ENCODE measurements at regions not wholly inside any gene's neighbourhood (a gene's known extent, or its start where the extent isn't known, plus 50 kb on each side); places are given as distances from the start of the nearest gene placed in this dataset.
"Not testable (repeated sequence)": the region's sequence is repeated elsewhere in the genome, so short reads cannot be mapped to it uniquely, and the experiment has no call there.

DNA sequence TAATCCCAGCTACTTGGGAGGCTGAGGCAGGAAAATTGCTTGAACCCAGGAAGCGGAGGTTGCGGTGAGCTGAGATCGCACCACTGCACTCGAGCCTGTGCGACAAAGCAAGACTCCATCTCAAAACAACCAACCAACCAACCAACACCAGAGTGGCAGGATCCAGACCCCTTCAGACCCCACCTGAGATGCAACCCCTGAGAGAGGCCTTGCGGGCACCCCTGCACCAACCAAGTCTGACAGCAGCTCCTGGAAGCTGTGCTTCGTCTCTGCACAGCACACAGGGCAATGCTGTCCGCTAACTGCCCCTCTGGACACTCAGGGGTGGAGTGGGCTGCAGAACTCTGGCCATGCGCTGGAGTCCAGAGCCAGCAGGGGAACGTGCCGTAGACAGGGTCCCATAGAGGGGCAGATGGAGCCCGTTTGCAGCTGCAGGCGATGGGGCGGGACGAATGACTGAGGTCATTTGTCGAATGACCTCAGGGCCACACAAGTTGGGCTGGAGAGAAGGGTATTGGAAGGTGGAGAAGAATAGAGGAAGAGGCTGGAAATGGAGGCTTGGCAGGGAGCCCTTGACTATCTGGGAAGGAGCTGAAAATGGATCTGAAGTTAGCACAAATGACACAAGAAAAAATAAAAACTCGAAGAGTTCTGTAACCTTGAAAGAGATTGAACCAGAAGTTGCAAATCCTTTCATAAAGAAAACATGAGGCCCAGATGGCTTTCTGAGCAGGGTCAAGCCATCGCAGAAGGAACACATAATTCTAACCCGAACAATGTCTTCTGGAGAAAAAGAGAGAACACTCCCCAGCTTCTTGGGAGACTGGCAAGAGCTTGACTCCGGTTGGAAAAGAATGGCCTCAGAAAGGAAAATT is 199.7 kb downstream of the CTTN start:
- no TSS peak for BruUV-seq (replicated peaks)
- TF ChIP-seq ZNF709 (CRISPR knock-in tag; IDR thresholded peaks at IDR 0.05), result no peak
- no peak for TF ChIP-seq ZNF766 (CRISPR knock-in tag; IDR thresholded peaks at IDR 0.05; ENCODE audit: borderline replicate concordance)
- no peak for TF ChIP-seq ZBTB38 (CRISPR knock-in tag; IDR thresholded peaks at IDR 0.05)
- TF ChIP-seq CCAR2 (optimal IDR thresholded peaks at IDR 0.05; ENCODE audit: low read depth, low read length), result no peak
- no peak for TF ChIP-seq ZNF564 (CRISPR knock-in tag; IDR thresholded peaks at IDR 0.05)
- no peak for TF ChIP-seq ZNF790 (CRISPR knock-in tag; IDR thresholded peaks at IDR 0.05; ENCODE audit: borderline replicate concordance)
- TF ChIP-seq, protein P1, sequence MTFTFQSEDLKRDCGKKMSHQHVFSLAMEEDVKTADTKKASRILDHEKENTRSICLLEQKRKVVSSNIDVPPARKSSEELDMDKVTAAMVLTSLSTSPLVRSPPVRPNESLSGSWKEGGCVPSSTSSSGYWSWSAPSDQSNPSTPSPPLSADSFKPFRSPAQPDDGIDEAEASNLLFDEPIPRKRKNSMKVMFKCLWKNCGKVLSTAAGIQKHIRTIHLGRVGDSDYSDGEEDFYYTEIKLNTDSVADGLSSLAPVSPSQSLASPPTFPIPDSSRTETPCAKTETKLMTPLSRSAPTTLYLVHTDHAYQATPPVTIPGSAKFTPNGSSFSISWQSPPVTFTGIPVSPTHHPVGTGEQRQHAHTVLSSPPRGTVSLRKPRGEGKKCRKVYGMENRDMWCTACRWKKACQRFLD (CRISPR knock-in tag; IDR thresholded peaks at IDR 0.05; ENCODE audit: borderline replicate concordance), result no peak
- TF ChIP-seq TEF (CRISPR knock-in tag; IDR thresholded peaks at IDR 0.05), result no peak
- TF ChIP-seq ZFP41 (CRISPR knock-in tag; IDR thresholded peaks at IDR 0.05; ENCODE audit: borderline replicate concordance), result no peak
- no peak for TF ChIP-seq ZFP62 (CRISPR knock-in tag; IDR thresholded peaks at IDR 0.05)
- TF ChIP-seq MATR3 (CRISPR knock-in tag; IDR thresholded peaks at IDR 0.05), result no peak
- TF ChIP-seq SP140L (CRISPR knock-in tag; IDR thresholded peaks at IDR 0.05; ENCODE audit: borderline replicate concordance), result no peak
- TF ChIP-seq HNRNPL (IDR thresholded peaks at IDR 0.05; ENCODE audit: low read depth, low read length), result no peak
- TF ChIP-seq SP5 (CRISPR knock-in tag; IDR thresholded peaks at IDR 0.05; ENCODE audit: borderline replicate concordance, low read depth), result no peak
- TF ChIP-seq ZNF589 (CRISPR knock-in tag; conservative IDR thresholded peaks at IDR 0.05), result no peak
- no peak for TF ChIP-seq SIN3A (IDR thresholded peaks at IDR 0.05; ENCODE audit: borderline replicate concordance, low read depth, low read length)
- POLR2A ChIA-PET, result no interaction called here

DNA sequence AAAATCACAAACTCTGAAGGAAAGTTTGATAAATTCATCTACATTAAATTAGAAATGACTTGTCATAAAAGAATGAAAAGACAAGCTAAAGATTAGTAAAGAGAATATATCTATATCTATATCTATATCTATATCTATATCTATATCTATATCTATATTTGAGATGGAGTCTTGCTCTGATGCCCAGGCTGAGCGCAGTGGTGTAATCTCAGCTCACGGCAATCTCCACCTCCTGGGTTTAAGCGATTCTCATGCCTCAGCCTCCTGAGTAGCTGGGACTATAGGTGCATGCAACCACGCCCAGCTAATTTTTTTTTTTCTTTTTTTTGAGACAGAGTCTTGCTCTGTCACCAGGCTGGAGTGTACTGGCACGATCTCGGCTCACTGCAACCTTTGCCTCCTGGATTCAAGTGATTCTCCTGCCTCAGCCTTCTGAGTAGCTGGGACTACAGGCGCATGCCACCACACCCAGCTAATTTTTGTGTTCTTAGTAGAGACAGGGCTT is 202.6 kb downstream of the CTTN start:
- H3K9me3 ChIP-seq (ENCODE audit: low read length); CTCF ChIA-PET (ENCODE audit: low intra/inter-chr PET ratio, low total read pairs); FAIRE-seq; H3K4me3 ChIP-seq (replicated peaks in 1 of 3; ENCODE audit: insufficient read depth in 1 of 3, low read depth in 2 of 3, low read length in 3 of 3); H3K36me3 ChIP-seq (replicated peaks in 1 of 2; ENCODE audit: control insufficient read depth in 1 of 2, insufficient read depth in 2 of 2, low read length in 2 of 2); H2AFZ ChIP-seq (ENCODE audit: low read length); H3K27me3 ChIP-seq (ENCODE audit: control insufficient read depth in 1 of 2, insufficient read depth in 2 of 2, low read length in 2 of 2); H3K9ac ChIP-seq (ENCODE audit: insufficient read depth, low read depth, low read length); POLR2A ChIA-PET; H3K4me1 ChIP-seq (ENCODE audit: insufficient read depth, low read length); in situ Hi-C loops (cut with HindIII; ENCODE audit: extremely low pct_ligation_motif_present, low pct_unique_long_range_greater_than_20kb); DNase-seq (ENCODE audit: low spot score); H3K79me2 ChIP-seq (ENCODE audit: insufficient read depth, low read length); ATAC-seq; BruUV-seq (replicated peaks); H3K27ac ChIP-seq (ENCODE audit: extremely low read length, insufficient read depth, low read length); H3K4me2 ChIP-seq (ENCODE audit: low read depth, low read length); H4K20me1 ChIP-seq (ENCODE audit: insufficient read depth, low read length); intact Hi-C loops (cut with micrococcal nuclease; ENCODE audit: unreplicated experiment): not testable (repeated sequence)
- WGBS (ENCODE audit: low lambda C conversion rate), result 98% methylated on average over 7 of the region's 7 CpGs

More for the DNA sequence above, 199.7 kb downstream of the CTTN start:
- Histone ChIP-seq H3K4me1 (ENCODE audit: insufficient read depth, low read length) (no peaks in the 10 kb centered on the region), H2AFZ (ENCODE audit: low read length) (no peak overlapping the region), H3K27me3 (ENCODE audit: control insufficient read depth in 1 of 2, insufficient read depth in 2 of 2, low read length in 2 of 2) (no peaks in the 10 kb centered on the region), H3K79me2 (ENCODE audit: insufficient read depth, low read length) (no peaks in the 10 kb centered on the region), H4K20me1 (ENCODE audit: insufficient read depth, low read length) (0 out of 2 replicates have a peak, but pooled peaks cover 3% of the 10 kb centered on the region), H3K9me3 (ENCODE audit: low read length) (no peaks in the 10 kb centered on the region), H3K4me3 (replicated peaks in 1 of 3; ENCODE audit: insufficient read depth in 1 of 3, low read depth in 2 of 3, low read length in 3 of 3) (no peak overlapping the region), H3K27ac (ENCODE audit: extremely low read length, insufficient read depth, low read length) (no peak overlapping the region), H3K36me3 (replicated peaks in 1 of 2; ENCODE audit: control insufficient read depth in 1 of 2, insufficient read depth in 2 of 2, low read length in 2 of 2) (no peaks in the 10 kb centered on the region), H3K9ac (ENCODE audit: insufficient read depth, low read depth, low read length) (no peak overlapping the region), H3K4me2 (ENCODE audit: low read depth, low read length) (no peak overlapping the region)
- intact Hi-C loops (cut with micrococcal nuclease; ENCODE audit: unreplicated experiment), result no loop called here
- in situ Hi-C loops (cut with HindIII; ENCODE audit: extremely low pct_ligation_motif_present, low pct_unique_long_range_greater_than_20kb), result no loop called here
- ATAC-seq (no peak), DNase-seq (ENCODE audit: low spot score) (no peak), FAIRE-seq (no peak)
- WGBS (ENCODE audit: low lambda C conversion rate), result 97% methylated on average over 18 of the region's 20 CpGs
- CTCF ChIA-PET (ENCODE audit: low intra/inter-chr PET ratio, low total read pairs), result no interaction called here
